Adrenal gland (tissue), 9 donors: ENCODE measurements at regions not wholly inside any gene's neighbourhood (a gene's known extent, or its start where the extent isn't known, plus 50 kb on each side); places are given as distances from the start of the nearest gene placed in this dataset.

Experiments used
- DNase-seq, 7 donors: peaks; one replicate each; pipeline ENCODE4 v3.0.0-alpha.2; 2019 to 2020
- H3K27ac ChIP-seq, 5 donors: fragments of 200-600 bp; sonication (generic) in 4 of 5; 1 replicate in 3 of 5; 2 replicates in 2 of 5; pipeline versions ENCODE4 v1.5.1 to v1.8.0; 2016 to 2020; ENCODE audit warnings: mild to moderate bottlenecking in 1 of 5
- H3K27me3 ChIP-seq: fragments of 200-600 bp; 2 replicates; pipeline ENCODE4 v1.8.0; 2021
- H3K36me3 ChIP-seq, 2 donors: fragments of 200-600 bp; replicated peaks in 1 of 2; 1 replicate in 1 of 2; 2 replicates in 1 of 2; pipeline versions ENCODE4 v1.5.1 to v1.8.0; 2018 to 2022
- H3K4me1 ChIP-seq, 2 donors: fragments of 200-600 bp; replicated peaks in 1 of 2; 1 replicate in 1 of 2; 2 replicates in 1 of 2; pipeline versions ENCODE4 v1.5.1 to v1.8.0; 2018 to 2021
- H3K4me3 ChIP-seq, 4 donors: fragments of 200-600 bp; sonication (generic) in 3 of 4; one replicate each; pipeline ENCODE4 v1.5.1; 2016 to 2018
- H3K9me3 ChIP-seq, 3 donors: fragments of 200-600 bp; sonication (generic) in 1 of 3; replicated peaks in 1 of 3; 1 replicate in 2 of 3; 2 replicates in 1 of 3; pipeline versions ENCODE4 v1.5.1 to v1.8.0; 2016 to 2021
- POLR2A ChIP-seq, 2 donors: fragments of 450-650 bp; IDR thresholded peaks; one replicate each; pipeline ENCODE4 v1.6.1; 2017; ENCODE audit warnings: antibody characterized with exemption in 2 of 2, mild to moderate bottlenecking in 2 of 2, moderate library complexity in 1 of 2
- WGBS, 4 donors: extraction: QIAGEN DNeasy Blood & Tissue Kit in 2 of 4; methylation state at CpG; one replicate each; pipeline versions ENCODE4 v1.1.5 to v1.1.7; 2013 to 2017; 5-methylcytosine and 5-hydroxymethylcytosine counted together
- intact Hi-C, 2 donors: fragments of 100-400 bp; cut with DNase I; formaldehyde crosslinking; loops; one replicate each; pipeline versions ENCODE4 v1.14.1 to v1.15.0; 2022 to 2023
- TF ChIP-seq, protein P1 (sequence below), 6 experiments: fragments of 450-650 bp in 4 of 6; fragments of 200-600 bp in 2 of 6; sonication (generic) in 1 of 6; IDR thresholded peaks; 1 replicate in 5 of 6; 2 replicates in 1 of 6; pipeline versions ENCODE4 v1.5.1 to v1.8.0; 2016 to 2021; ENCODE audit warnings: antibody characterized with exemption in 6 of 6, mild to moderate bottlenecking in 2 of 6, moderate library complexity in 1 of 6
- donor health status: healthy with polysubstance abuse.
- donor health status: Bipolar disorder and iron deficiency.
- donor health status: DM: yes; HTN: yes; CAD: no.
- donor health status: DM: no; HTN: no; CAD: no.
- donor health status: DM: no; HTN: no; CAD: no.

DNA sequence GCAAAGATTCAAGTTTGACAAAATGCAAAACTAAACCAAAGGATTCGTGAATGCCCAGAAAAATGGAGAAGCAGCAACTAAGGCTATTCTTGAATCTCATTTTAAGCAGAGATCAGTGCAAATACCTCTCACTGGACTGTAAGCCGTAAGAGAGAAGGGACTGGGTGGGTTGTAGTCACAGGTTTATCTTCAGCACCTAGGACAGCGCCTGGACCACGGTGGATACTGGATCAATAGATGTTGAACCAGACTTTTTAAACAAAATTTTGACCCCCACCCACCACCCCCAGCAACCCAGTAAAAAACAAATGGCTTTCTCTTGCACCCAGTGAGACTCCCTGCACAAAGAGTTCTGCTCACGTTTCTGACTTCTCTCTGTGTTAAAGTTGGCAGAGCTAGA, 347.1 kb downstream of the AJAP1 start:
- no peaks in the 10 kb centered on the region for H3K27me3 ChIP-seq
- no peak overlapping the region for H3K27ac ChIP-seq
- intact Hi-C loops = no loop called here
- no peaks in the 10 kb centered on the region for H3K4me1 ChIP-seq
- no peaks in the 10 kb centered on the region for H3K36me3 ChIP-seq
- H3K9me3 ChIP-seq = no peaks in the 10 kb centered on the region
- no peak for DNase-seq
- H3K4me3 ChIP-seq = no peak overlapping the region
- TF ChIP-seq POLR2A (IDR thresholded peaks at IDR 0.05) = no peak
- TF ChIP-seq, protein P1, sequence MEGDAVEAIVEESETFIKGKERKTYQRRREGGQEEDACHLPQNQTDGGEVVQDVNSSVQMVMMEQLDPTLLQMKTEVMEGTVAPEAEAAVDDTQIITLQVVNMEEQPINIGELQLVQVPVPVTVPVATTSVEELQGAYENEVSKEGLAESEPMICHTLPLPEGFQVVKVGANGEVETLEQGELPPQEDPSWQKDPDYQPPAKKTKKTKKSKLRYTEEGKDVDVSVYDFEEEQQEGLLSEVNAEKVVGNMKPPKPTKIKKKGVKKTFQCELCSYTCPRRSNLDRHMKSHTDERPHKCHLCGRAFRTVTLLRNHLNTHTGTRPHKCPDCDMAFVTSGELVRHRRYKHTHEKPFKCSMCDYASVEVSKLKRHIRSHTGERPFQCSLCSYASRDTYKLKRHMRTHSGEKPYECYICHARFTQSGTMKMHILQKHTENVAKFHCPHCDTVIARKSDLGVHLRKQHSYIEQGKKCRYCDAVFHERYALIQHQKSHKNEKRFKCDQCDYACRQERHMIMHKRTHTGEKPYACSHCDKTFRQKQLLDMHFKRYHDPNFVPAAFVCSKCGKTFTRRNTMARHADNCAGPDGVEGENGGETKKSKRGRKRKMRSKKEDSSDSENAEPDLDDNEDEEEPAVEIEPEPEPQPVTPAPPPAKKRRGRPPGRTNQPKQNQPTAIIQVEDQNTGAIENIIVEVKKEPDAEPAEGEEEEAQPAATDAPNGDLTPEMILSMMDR (IDR thresholded peaks at IDR 0.05) = no peak
- WGBS, 4 donors = 56 to 68% (median 62%) methylated on average over 5 of the region's 5 CpGs

DNA sequence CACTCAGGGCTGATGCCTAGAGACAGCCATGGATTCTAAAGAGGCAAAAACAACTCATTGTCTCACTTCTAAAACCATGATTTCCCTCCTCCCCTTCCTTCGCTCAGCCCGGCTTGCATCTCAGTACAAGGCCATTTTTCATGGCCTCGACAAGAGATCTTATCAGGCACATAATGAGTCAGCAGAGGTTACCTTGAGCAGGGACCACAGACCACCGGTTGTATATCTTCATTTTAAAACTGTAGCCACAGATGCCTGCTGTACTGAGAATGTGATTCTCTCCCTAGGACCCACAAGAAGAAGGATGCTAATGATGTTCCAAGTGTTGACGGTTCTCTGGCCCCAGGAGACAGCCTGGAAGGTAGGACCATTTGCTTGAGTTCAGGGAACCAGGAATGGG, 331.9 kb downstream of the AJAP1 start:
- Histone ChIP-seq H3K9me3 (no peaks in the 10 kb centered on the region), H3K4me3 (no peak overlapping the region), H3K27me3 (no peaks in the 10 kb centered on the region), H3K27ac (no peak overlapping the region), H3K36me3 (no peaks in the 10 kb centered on the region), H3K4me1 (no peaks in the 10 kb centered on the region)
- WGBS, 4 donors = 8 to 18% (median 13%) methylated on average over 5 of the region's 5 CpGs
- DNase-seq = peak in 1 of 7 donors; percentile 28
- intact Hi-C loops = no loop called here
- TF ChIP-seq POLR2A (IDR thresholded peaks at IDR 0.05) = no peak
- TF ChIP-seq, protein P1 (IDR thresholded peaks at IDR 0.05) = no peak

DNA sequence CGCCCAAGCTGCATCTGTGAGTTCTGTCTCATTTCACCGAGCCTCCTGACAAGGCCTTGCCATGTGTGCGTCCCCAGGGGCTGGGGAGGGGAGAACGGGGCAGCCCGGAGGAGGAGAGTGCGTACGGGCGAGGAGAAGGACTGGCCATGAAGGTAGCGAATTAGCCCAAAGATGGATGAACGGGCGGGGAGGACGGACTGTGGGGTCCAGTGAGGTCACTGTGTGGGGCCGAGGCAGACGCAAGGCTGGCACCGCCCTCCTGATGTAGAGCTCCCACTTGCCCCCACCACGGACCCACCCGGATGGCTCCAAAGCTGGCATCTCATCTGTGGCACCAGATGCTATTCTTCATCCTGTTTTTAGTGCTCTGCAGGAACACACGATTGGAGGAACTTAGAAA, 330.4 kb downstream of the AJAP1 start:
- no peaks in the 10 kb centered on the region for H3K36me3 ChIP-seq
- 85 to 89% (median 89%) methylated on average over 18 of the region's 18 CpGs for WGBS, 4 donors
- intact Hi-C loops = no loop called here
- H3K4me3 ChIP-seq = no peak overlapping the region
- H3K27me3 ChIP-seq = no peaks in the 10 kb centered on the region
- DNase-seq = no peak
- TF ChIP-seq, protein P1 (IDR thresholded peaks at IDR 0.05) = no peak
- TF ChIP-seq POLR2A (IDR thresholded peaks at IDR 0.05) = no peak
- H3K27ac ChIP-seq = no peak overlapping the region
- H3K4me1 ChIP-seq = no peaks in the 10 kb centered on the region
- H3K9me3 ChIP-seq = no peaks in the 10 kb centered on the region

DNA sequence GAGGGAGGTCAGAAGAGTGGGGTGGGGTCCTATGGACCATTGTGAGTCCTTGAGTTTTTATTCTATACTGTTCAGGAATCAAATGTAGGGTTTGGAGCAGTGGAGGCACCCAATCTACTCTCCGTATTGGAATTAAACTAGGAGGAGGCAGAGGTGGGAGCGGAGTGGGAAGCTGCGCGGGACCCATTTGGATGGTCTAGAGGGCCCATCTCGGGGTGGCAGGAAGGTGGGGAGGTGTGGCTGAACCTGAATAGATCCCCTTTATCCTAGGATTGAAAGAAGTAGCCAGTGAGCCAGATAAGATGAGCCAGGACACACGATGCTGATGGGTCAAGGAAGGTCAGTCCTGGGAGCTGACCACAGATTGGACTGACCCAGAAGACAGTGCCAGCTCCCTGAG, 325.8 kb downstream of the AJAP1 start:
- Histone ChIP-seq H3K27ac (no peak overlapping the region), H3K36me3 (no peaks in the 10 kb centered on the region), H3K9me3 (no peaks in the 10 kb centered on the region), H3K4me3 (no peak overlapping the region), H3K27me3 (no peaks in the 10 kb centered on the region), H3K4me1 (no peaks in the 10 kb centered on the region)
- WGBS, 4 donors = 81 to 89% (median 85%) methylated on average over 6 of the region's 6 CpGs
- no peak for TF ChIP-seq POLR2A (IDR thresholded peaks at IDR 0.05)
- TF ChIP-seq, protein P1 (IDR thresholded peaks at IDR 0.05) = no peak
- DNase-seq = no peak
- intact Hi-C loops = no loop called here
